ENCODE measurements at regions not wholly inside any gene's neighbourhood (a gene's known extent, or its start where the extent isn't known, plus 50 kb on each side); places are given as distances from the start of the nearest gene placed in this dataset.

- no peak for DNase-seq
Observed at GRCh38 chr1:79110749-79111148, 104.2 kb upstream of the ADGRL4 start.

- no peak for DNase-seq
Observed at GRCh38 chr1:79109445-79109844, 102.9 kb upstream of the ADGRL4 start.

- DNase-seq = no peak
Observed at GRCh38 chr1:79105500-79105899, 99.0 kb upstream of the ADGRL4 start.

- DNase-seq = no peak
Observed at GRCh38 chr1:79104617-79105016, 98.1 kb upstream of the ADGRL4 start.

GRCh38 chr1:79100385-79100784, 93.9 kb upstream of the ADGRL4 start:
- no peak for DNase-seq

GRCh38 chr1:79090985-79091384, 84.5 kb upstream of the ADGRL4 start:
- no peak for DNase-seq

- DNase-seq = no peak
Observed at GRCh38 chr1:79089946-79090345, 83.4 kb upstream of the ADGRL4 start.

- DNase-seq = no peak
Observed at GRCh38 chr1:79082233-79082632, 75.7 kb upstream of the ADGRL4 start.

GRCh38 chr1:79079770-79080169, 73.2 kb upstream of the ADGRL4 start:
- DNase-seq = no peak

- no peak for DNase-seq
Observed at GRCh38 chr1:79074975-79075374, 68.4 kb upstream of the ADGRL4 start.

GRCh38 chr1:79069828-79070227, 63.3 kb upstream of the ADGRL4 start:
- DNase-seq = no peak

- no peak for DNase-seq
Observed at GRCh38 chr1:79059341-79059740, 52.8 kb upstream of the ADGRL4 start.
